Naive thymus-derived CD8-positive, alpha-beta T cell (primary cell): ENCODE measurements at regions not wholly inside any gene's neighbourhood (a gene's known extent, or its start where the extent isn't known, plus 50 kb on each side); places are given as distances from the start of the nearest gene placed in this dataset.
A peak's percentile ranks its signal among the peaks of the same experiment; 100 is the strongest.

Experiments used
- ATAC-seq, 2 donors: fragments of 150-1000 bp; cut with Tn5 transposase in 1 of 2; sonication (Bioruptor Pico), chemical (Tn5 transposase) in 1 of 2; 1 replicate in 1 of 2; 2 replicates in 1 of 2; pipeline ENCODE4 v1.10.0; 2021; ENCODE audit warnings: mild to moderate bottlenecking in 2 of 2, moderate library complexity in 2 of 2
- POLR2A ChIA-PET: fragments of 350-600 bp; sonication (Branson Sonifier 250); formaldehyde crosslinking; loops from one replicate; lab custom pipeline; 2021; ENCODE audit warnings: antibody characterized with exemption; lab: Charles Lee
- DNase-seq, 10 donors: peaks; one replicate each; pipeline versions ENCODE4 v3.0.0 to v3.0.0-alpha.2; 2020 to 2022
- H3K27ac Mint-ChIP-seq, 10 donors: one replicate each; pipeline ENCODE4 v1.8.0; 2020 to 2022; ENCODE audit warnings: mild to moderate bottlenecking in 10 of 10, mixed read lengths in 10 of 10, moderate library complexity in 4 of 10, inconsistent platforms in 1 of 10
- H3K27me3 Mint-ChIP-seq, 5 donors: one replicate each; pipeline ENCODE4 v1.8.0; 2021 to 2022; ENCODE audit warnings: mixed read lengths in 5 of 5
- H3K36me3 Mint-ChIP-seq, 3 donors: one replicate each; pipeline ENCODE4 v1.8.0; 2020 to 2022; ENCODE audit warnings: mixed read lengths in 3 of 3, mild to moderate bottlenecking in 2 of 3, inconsistent platforms in 1 of 3
- H3K4me1 Mint-ChIP-seq, 4 donors: one replicate each; pipeline ENCODE4 v1.8.0; 2021 to 2022; ENCODE audit warnings: mixed read lengths in 4 of 4
- H3K4me3 Mint-ChIP-seq, 10 donors: one replicate each; pipeline ENCODE4 v1.8.0; 2020 to 2022; ENCODE audit warnings: mild to moderate bottlenecking in 10 of 10, mixed read lengths in 10 of 10, moderate library complexity in 6 of 10, inconsistent platforms in 1 of 10
- H3K9me3 Mint-ChIP-seq, 9 donors: one replicate each; pipeline ENCODE4 v1.8.0; 2020 to 2022; ENCODE audit warnings: mixed read lengths in 9 of 9, mild to moderate bottlenecking in 3 of 9, inconsistent platforms in 1 of 9, moderate library complexity in 1 of 9

DNA sequence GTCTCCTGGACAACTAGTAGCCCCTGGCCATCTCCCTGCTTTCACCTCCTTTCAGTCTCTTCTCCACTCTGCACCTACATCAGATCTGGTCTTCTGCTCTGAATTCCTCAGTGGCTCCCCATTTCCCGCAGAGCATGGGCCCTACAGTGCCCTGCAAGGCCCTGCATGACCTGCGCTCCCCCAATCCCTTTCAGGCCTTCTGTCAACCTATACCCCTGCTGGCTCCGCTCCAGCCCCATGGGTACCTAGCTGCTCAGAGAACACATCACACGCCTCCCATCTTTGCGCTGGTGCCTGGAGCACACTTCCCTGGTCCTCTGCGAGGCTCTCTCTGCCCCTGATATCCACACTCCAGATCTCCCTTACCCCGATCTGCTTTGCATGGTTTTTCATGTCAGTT lies 145.2 kb downstream of the KATNIP start:
- Mint-ChIP-seq H3K27ac (peak overlapping the region in 1 of 10 donors; percentile 71), H3K36me3 (peaks cover 0 to 23% (median 9%) of the 10 kb centered on the region in 3 donors), H3K27me3 (no peaks in the 10 kb centered on the region), H3K9me3 (no peaks in the 10 kb centered on the region), H3K4me1 (peaks cover 0 to 3% (median 0%) of the 10 kb centered on the region in 4 donors), H3K4me3 (no peak overlapping the region)
- POLR2A ChIA-PET: no interaction called here
- no peak for ATAC-seq
- DNase-seq: no peak

DNA sequence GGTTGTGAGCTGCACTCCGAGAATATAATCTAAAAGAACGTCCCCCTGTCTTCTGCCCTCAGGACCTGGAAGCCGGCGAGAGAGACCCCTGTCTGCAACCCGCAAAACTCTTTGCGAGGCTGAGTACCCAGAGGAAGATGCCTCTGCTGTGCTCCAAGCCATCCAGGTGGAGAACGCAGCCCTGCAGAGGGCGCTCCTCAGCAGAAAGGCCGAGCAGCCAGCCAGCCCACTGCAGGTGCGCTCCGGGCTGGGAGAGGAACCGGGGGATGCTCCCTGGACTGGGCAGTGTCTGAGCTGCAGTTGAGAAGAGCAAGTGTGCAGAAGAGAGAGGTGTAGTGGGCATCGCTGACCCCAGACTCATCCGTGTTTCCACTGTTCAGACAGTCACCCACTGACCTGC lies 148.3 kb downstream of the KATNIP start:
- Mint-ChIP-seq H3K27me3 (no peaks in the 10 kb centered on the region), H3K4me1 (no peaks in the 10 kb centered on the region), H3K27ac (peak overlapping the region in 1 of 10 donors; percentile 21), H3K9me3 (no peaks in the 10 kb centered on the region), H3K36me3 (peaks cover 0 to 36% (median 12%) of the 10 kb centered on the region in 3 donors), H3K4me3 (no peak overlapping the region)
- DNase-seq (no peak), ATAC-seq (no peak)
- POLR2A ChIA-PET: no interaction called here

DNA sequence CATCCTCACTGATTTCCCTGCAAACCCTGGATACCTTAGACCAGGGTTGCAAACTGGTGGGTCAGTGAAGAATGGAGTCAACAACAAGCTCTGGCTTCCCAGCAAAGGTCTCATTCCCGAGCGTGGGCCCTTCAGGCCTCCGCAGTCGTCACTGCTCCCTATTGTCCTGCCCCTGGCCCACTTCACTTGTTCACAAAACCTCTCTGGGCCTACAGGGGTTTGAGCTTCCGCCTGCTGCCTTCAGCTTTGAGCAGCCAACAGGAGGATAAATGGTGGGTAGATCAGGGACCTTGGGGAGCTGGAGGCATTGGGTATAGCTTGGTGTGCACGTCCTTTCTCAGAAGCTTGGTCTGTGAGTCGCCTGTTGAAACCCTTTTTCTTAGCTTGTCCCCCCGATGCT lies 148.8 kb downstream of the KATNIP start:
- no peak for DNase-seq
- POLR2A ChIA-PET: no interaction called here
- H3K27me3 Mint-ChIP-seq: no peaks in the 10 kb centered on the region
- no peak overlapping the region for H3K27ac Mint-ChIP-seq
- H3K4me1 Mint-ChIP-seq: no peaks in the 10 kb centered on the region
- H3K36me3 Mint-ChIP-seq: peaks cover 0 to 37% (median 12%) of the 10 kb centered on the region in 3 donors
- no peak for ATAC-seq
- no peaks in the 10 kb centered on the region for H3K9me3 Mint-ChIP-seq
- no peak overlapping the region for H3K4me3 Mint-ChIP-seq

DNA sequence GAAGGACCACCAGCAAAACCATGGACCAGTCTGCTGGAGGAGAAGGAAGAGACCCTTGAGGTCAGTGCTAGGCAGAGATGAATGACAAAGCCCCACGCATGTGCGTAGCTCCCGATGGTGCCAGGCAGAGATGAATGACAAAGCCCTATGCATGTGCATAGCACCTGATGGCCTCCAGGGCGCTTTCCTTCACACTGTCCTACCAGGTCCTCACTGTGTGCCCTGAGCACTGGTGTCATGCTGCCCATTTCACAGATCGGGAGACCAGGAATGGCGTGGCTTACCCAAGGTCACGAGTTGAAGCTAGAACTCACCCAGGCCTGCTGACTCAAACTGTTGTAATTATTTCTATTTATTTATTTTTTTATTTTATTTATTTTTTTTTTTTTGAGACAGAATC lies 149.6 kb downstream of the KATNIP start:
- ATAC-seq: no peak
- Mint-ChIP-seq H3K27ac (no peak overlapping the region), H3K4me1 (no peaks in the 10 kb centered on the region), H3K36me3 (peaks cover 0 to 44% (median 15%) of the 10 kb centered on the region in 3 donors), H3K27me3 (no peaks in the 10 kb centered on the region), H3K4me3 (no peak overlapping the region), H3K9me3 (no peaks in the 10 kb centered on the region)
- POLR2A ChIA-PET: no interaction called here
- DNase-seq: no peak

DNA sequence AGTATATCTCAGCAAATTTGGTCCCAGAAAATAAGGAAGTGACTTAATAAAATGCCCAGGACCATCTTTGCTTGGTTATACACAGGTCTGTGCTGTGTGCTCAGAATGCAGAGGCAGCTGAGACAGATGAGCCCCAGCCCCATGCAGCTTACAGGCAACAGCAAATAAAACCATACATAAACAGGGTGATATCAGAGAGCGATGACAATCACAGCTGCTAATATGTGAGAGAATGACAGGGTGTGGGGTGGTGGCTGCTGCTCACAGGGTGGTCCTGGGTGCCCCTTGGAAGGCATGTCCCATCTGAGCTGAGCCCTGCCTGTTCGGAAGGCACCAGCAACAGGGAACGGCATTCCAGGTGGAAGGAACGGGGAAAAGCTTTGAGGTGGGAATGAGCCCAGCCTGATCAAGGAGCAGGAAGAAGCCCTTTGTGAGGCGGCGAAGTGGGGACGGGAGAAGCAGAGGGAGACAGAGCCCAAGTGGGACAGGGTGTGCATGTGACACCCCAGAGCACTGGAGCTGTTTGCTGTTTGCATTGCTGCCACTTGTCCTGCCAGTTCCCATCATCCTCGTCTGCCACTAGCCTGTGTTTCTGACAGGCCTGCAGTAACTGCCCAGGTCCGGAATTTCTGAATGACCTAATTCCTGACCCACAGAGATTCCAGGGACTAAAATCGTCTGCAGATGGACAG lies 150.5 kb downstream of the KATNIP start:
- H3K9me3 Mint-ChIP-seq: no peaks in the 10 kb centered on the region
- no peak for DNase-seq
- H3K27me3 Mint-ChIP-seq: no peaks in the 10 kb centered on the region
- peaks cover 0 to 45% (median 15%) of the 10 kb centered on the region in 3 donors for H3K36me3 Mint-ChIP-seq
- no peak for ATAC-seq
- no peak overlapping the region for H3K4me3 Mint-ChIP-seq
- peak overlapping the region in 1 of 10 donors; percentile 3 for H3K27ac Mint-ChIP-seq
- POLR2A ChIA-PET: no interaction called here
- H3K4me1 Mint-ChIP-seq: no peaks in the 10 kb centered on the region

DNA sequence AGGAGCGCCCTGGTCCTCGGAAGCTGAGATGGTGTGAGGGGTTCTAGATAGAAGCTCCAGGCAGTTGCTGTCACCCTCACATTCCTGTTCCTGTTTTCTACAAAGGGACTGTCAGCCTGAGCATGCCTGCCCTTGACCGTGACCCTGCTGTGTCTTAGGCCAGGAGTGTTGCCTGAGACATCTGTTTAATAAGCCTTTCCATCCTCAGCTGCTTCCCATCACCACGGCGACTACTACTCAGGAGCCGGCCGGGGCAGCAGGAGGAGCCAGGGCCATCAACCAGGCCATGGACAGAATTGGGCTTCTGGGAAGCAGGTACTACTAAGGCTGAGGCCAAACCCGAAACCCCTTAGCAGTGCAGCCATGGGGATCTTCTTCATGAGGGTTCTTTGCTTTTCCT lies 151.4 kb downstream of the KATNIP start:
- no peaks in the 10 kb centered on the region for H3K27me3 Mint-ChIP-seq
- no peaks in the 10 kb centered on the region for H3K4me1 Mint-ChIP-seq
- no peaks in the 10 kb centered on the region for H3K9me3 Mint-ChIP-seq
- no peak for ATAC-seq
- H3K4me3 Mint-ChIP-seq: no peak overlapping the region
- POLR2A ChIA-PET: no interaction called here
- no peak for DNase-seq
- H3K27ac Mint-ChIP-seq: no peak overlapping the region
- H3K36me3 Mint-ChIP-seq: peaks cover 0 to 48% (median 15%) of the 10 kb centered on the region in 3 donors

DNA sequence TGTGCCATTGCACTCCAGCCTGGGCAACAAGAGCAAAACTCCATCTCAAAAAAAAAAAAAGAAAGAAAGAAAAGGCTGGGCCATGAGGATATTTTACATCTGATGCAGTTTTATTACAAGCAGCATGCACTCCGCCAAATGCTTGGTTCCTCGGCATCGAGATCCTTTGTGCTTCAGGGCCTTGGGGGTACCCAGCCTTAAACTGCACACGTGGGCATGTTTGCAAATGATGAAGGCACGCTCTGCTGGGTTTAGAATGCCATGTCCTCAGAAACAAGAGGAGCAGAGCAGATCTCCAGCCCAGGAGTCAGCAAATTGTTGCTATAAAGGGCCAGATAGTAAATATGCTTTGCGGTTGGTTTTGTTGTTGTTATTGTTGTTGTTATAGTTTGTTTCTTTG lies 153.2 kb downstream of the KATNIP start:
- Mint-ChIP-seq H3K36me3 (peaks cover 0 to 44% (median 20%) of the 10 kb centered on the region in 3 donors), H3K4me3 (no peak overlapping the region), H3K27me3 (no peaks in the 10 kb centered on the region), H3K4me1 (no peaks in the 10 kb centered on the region), H3K27ac (no peak overlapping the region), H3K9me3 (no peaks in the 10 kb centered on the region)
- POLR2A ChIA-PET: no interaction called here
- DNase-seq (no peak), ATAC-seq (no peak)

DNA sequence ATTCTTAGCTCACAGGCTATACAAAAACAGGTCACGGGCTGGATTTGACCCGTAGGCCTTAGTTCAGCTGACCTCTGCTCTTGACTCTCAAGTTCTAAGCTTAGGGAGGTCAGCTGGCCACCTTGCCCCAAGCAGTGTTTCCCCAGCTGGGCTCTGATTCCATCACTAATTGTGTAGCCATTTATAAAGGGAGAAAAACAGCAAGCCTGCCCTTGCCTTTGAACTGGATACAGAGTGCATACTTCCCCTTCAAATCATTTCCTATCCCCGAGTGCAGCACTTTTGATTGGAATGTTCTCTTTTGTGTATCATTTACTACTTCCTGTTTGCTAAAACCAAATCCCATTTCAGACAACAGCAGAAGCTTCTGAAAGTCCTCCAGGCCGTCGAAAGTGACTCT lies 153.6 kb downstream of the KATNIP start:
- no peak for DNase-seq
- Mint-ChIP-seq H3K4me1 (no peaks in the 10 kb centered on the region), H3K4me3 (no peak overlapping the region), H3K9me3 (no peaks in the 10 kb centered on the region), H3K36me3 (peaks cover 0 to 44% (median 24%) of the 10 kb centered on the region in 3 donors), H3K27me3 (no peaks in the 10 kb centered on the region), H3K27ac (peak overlapping the region in 1 of 10 donors; percentile 59)
- POLR2A ChIA-PET: no interaction called here
- ATAC-seq: no peak

DNA sequence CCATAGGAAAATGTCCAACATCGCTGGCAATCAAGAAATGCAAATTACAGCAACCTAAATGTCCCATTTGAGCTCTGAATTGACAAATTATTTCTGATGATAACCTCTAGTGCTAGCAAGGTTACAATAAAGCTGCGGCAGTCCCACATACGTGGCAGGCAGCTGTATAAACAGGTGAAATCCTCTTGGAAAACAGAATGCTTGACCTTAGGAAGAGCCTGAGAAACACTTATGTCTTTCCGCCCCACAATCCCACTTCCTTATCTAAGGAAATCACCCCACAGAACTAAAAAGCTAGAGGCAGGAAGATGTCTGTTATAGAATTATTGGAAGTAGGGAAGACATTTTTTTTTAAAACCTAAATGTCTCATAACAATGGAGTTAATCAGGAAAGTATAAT lies 154.3 kb downstream of the KATNIP start:
- peak overlapping the region in 2 of 10 donors; percentile 10 to 79 for H3K27ac Mint-ChIP-seq
- no peaks in the 10 kb centered on the region for H3K27me3 Mint-ChIP-seq
- DNase-seq: no peak
- ATAC-seq: no peak
- H3K9me3 Mint-ChIP-seq: no peaks in the 10 kb centered on the region
- no peak overlapping the region for H3K4me3 Mint-ChIP-seq
- no peaks in the 10 kb centered on the region for H3K4me1 Mint-ChIP-seq
- H3K36me3 Mint-ChIP-seq: peaks cover 0 to 43% (median 21%) of the 10 kb centered on the region in 3 donors
- POLR2A ChIA-PET: no interaction called here

DNA sequence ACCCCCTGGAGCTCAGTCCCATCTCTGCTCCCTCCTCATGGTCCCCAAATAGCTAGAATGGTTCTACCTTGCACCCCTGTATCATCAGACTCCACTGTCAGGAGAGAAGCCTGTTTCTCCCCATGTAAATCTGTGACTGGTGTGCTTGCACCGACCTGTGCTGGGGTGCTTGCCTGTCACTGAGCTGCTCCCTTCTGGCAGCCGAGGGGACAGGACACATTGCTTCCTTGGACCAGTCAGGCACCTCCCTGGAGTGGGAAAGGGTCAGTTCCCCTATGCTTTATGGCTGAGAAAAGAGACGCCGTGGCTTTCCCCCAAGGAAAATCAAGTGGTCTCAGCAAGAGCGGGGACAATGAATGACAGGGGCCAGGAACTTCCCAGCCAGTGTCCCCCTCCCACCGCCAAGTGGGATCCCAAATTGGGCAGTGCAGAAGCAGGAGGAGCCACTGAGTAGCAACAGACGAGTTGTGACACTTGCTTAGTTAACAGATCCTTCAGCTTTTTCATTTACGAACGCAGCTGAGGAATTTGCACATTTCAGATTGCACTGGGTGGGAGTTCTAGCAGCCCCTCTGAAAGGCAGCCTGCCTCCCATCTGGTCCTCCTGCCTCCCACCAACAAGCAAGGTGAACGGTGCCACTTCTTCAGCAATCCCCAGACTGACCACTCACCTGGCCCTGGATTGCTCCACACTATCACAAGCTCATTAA lies 156.4 kb downstream of the KATNIP start:
- Mint-ChIP-seq H3K9me3 (no peaks in the 10 kb centered on the region), H3K4me3 (no peak overlapping the region), H3K4me1 (no peaks in the 10 kb centered on the region), H3K27me3 (no peaks in the 10 kb centered on the region), H3K36me3 (peaks cover 0 to 45% (median 20%) of the 10 kb centered on the region in 3 donors), H3K27ac (no peak overlapping the region)
- no peak for DNase-seq
- POLR2A ChIA-PET: interaction anchor here (0.5 kb wide), 1 partner anchor 359 kb away, joined by 3 read pairs; no protein-coding TSS in a partner anchor
- no peak for ATAC-seq

DNA sequence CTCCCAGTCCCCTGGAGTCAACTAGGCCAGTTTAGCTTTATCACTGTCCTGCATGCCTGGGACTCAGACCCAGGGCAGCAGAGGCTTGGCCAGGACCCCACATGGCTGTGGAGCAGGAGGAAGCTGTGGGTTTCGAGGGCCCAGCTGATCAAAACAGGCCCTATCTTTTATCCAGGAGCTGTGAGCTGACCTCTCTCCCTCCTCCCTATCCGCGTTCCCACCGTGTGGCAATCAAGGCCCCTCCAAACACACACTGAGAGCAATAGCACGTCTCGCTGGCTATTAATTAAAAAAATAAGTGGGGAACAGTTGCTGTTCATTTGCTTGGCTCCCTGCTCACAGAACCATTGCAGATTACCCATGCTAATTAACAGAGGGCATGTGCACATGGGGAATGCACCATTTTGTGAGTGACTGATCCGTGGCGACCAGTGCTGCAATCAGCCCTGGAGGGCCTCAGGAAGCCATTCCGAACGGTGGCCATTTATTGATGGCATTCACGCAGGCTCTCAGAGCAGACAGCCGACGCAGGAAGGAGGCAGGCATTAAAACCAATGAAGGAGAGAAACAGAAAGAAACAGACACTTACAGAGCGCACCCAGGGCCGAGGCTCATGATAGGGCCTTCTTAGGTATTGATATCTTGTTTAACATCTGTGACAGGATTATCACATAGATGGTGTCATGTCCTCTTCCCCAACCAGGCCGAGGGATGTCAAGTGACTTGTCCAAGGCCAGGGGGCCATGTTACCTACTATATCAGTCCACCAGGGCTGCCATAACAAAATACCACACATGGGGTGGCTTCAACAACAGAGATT lies 157.1 kb downstream of the KATNIP start:
- ATAC-seq (no peak), DNase-seq (no peak)
- H3K27me3 Mint-ChIP-seq: no peaks in the 10 kb centered on the region
- H3K36me3 Mint-ChIP-seq: peaks cover 0 to 41% (median 19%) of the 10 kb centered on the region in 3 donors
- no peaks in the 10 kb centered on the region for H3K9me3 Mint-ChIP-seq
- no peak overlapping the region for H3K4me3 Mint-ChIP-seq
- POLR2A ChIA-PET: interaction anchor here (0.5 kb wide), 1 partner anchor 358 kb away, joined by 3 read pairs; no protein-coding TSS in a partner anchor
- no peak overlapping the region for H3K27ac Mint-ChIP-seq
- no peaks in the 10 kb centered on the region for H3K4me1 Mint-ChIP-seq

DNA sequence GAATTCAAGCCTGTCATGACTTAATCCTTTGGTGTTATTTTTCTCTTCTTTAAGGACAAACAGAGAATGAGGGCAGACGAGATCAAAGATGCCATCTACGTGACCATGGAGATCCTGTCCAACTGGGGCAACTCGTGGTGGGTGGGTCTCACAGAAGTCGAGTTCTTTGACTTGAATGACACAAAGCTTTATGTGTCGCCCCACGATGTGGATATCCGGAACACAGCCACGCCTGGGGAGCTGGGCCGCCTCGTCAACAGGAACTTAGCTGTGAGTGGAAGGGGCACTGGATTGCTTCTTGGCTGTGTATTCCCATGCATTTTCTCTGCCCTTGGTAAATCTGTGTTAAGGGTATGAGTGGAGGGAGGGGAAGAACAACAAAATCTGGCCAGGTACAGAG lies 158.7 kb downstream of the KATNIP start:
- H3K36me3 Mint-ChIP-seq: peaks cover 0 to 38% (median 22%) of the 10 kb centered on the region in 3 donors
- DNase-seq (no peak), ATAC-seq (no peak)
- peaks cover 0 to 1% (median 0%) of the 10 kb centered on the region in 4 donors for H3K4me1 Mint-ChIP-seq
- POLR2A ChIA-PET: no interaction called here
- no peaks in the 10 kb centered on the region for H3K9me3 Mint-ChIP-seq
- H3K4me3 Mint-ChIP-seq: no peak overlapping the region
- no peak overlapping the region for H3K27ac Mint-ChIP-seq
- H3K27me3 Mint-ChIP-seq: no peaks in the 10 kb centered on the region
